ENCODE measurements at regions not wholly inside any gene's neighbourhood (a gene's known extent, or its start where the extent isn't known, plus 50 kb on each side); places are given as distances from the start of the nearest gene placed in this dataset.

DNA sequence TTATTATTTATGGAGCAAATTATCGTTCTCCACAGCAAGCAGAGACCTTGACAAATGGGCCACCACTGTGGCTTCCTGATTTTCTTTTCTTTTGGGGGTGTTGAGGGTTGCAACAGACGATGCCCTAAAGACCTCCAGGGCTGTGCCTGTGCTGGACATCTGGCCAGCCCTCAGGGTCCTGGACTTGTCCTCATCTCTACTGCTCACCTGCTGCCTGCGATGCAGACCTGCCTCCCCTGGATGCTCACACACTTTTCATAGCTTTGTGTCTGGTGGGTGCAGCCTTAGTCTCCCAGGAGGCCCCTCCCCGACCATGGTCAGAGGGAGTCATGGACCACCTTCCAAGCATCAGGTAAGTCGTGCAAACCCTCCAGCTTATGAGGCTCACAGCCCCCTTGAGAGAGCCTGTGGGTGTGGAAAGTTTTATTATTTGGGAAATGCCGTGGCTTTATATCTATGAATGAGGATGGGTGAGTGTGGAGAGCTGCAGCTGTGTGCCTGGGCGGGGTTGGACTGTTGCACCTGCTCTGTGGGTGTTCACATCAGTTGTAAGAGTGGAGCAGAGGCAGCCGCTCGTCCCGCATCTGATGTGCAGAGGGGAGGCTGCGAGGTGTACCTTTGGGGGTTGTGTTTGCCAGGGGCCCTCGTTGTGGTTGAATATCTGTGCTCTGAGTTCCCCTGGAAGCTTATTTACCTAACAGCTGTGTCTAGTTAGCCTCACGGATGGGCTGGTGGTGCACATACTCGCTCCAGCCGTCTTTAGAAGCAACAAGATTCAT lies 126.3 kb upstream of the IRX4 start:
- Histone ChIP-seq H3K79me2 (replicated peaks; ENCODE audit: insufficient read depth) (no peaks in the 10 kb centered on the region), H2AFZ (no peak overlapping the region), H3K4me3 (no peak overlapping the region), H3F3A (replicated peaks; ENCODE audit: low read depth) (no peaks in the 10 kb centered on the region), H3K9me2 (ENCODE audit: insufficient read depth) (no peaks in the 10 kb centered on the region), H3K27me3 (ENCODE audit: insufficient read depth) (no peaks in the 10 kb centered on the region), H4K20me1 (replicated peaks; ENCODE audit: insufficient read depth) (no peaks in the 10 kb centered on the region), H3K27ac (ENCODE audit: low read depth) (no peak overlapping the region), H3K4me2 (no peak overlapping the region), H3K36me3 (ENCODE audit: insufficient read depth) (no peaks in the 10 kb centered on the region), H3K4me1 (ENCODE audit: insufficient read depth) (no peaks in the 10 kb centered on the region)
- H3K27me3 Mint-ChIP-seq (ENCODE audit: insufficient read depth, low read depth, poor library complexity) = peaks cover 5% of the 10 kb centered on the region
- no peak for DNase-seq (ENCODE audit: low spot score)
- H3K9me3 Mint-ChIP-seq = no peaks in the 10 kb centered on the region
- no peaks in the 10 kb centered on the region for H3K36me3 Mint-ChIP-seq (ENCODE audit: low read depth)
- TF ChIP-seq ETS1 (IDR thresholded peaks at IDR 0.05) = no peak
- no peak for TF ChIP-seq ZNF462 (CRISPR knock-in tag; IDR thresholded peaks at IDR 0.05)
- TF ChIP-seq EZH2phosphoT487 (IDR thresholded peaks at IDR 0.05; ENCODE audit: unreplicated experiment) = no peak
- TF ChIP-seq, protein P1, sequence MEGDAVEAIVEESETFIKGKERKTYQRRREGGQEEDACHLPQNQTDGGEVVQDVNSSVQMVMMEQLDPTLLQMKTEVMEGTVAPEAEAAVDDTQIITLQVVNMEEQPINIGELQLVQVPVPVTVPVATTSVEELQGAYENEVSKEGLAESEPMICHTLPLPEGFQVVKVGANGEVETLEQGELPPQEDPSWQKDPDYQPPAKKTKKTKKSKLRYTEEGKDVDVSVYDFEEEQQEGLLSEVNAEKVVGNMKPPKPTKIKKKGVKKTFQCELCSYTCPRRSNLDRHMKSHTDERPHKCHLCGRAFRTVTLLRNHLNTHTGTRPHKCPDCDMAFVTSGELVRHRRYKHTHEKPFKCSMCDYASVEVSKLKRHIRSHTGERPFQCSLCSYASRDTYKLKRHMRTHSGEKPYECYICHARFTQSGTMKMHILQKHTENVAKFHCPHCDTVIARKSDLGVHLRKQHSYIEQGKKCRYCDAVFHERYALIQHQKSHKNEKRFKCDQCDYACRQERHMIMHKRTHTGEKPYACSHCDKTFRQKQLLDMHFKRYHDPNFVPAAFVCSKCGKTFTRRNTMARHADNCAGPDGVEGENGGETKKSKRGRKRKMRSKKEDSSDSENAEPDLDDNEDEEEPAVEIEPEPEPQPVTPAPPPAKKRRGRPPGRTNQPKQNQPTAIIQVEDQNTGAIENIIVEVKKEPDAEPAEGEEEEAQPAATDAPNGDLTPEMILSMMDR (conservative IDR thresholded peaks at IDR 0.05; ENCODE audit: low read depth in 2 of 2) = no peak
- no peak overlapping the region for H3K4me3 Mint-ChIP-seq
- no peaks in the 10 kb centered on the region for H3K4me1 Mint-ChIP-seq
- no peak overlapping the region for H3K27ac Mint-ChIP-seq
- ATAC-seq = no peak

Data from GM23338 (cell line).